ENCODE measurements at regions not wholly inside any gene's neighbourhood (a gene's known extent, or its start where the extent isn't known, plus 50 kb on each side); places are given as distances from the start of the nearest gene placed in this dataset.

DNA sequence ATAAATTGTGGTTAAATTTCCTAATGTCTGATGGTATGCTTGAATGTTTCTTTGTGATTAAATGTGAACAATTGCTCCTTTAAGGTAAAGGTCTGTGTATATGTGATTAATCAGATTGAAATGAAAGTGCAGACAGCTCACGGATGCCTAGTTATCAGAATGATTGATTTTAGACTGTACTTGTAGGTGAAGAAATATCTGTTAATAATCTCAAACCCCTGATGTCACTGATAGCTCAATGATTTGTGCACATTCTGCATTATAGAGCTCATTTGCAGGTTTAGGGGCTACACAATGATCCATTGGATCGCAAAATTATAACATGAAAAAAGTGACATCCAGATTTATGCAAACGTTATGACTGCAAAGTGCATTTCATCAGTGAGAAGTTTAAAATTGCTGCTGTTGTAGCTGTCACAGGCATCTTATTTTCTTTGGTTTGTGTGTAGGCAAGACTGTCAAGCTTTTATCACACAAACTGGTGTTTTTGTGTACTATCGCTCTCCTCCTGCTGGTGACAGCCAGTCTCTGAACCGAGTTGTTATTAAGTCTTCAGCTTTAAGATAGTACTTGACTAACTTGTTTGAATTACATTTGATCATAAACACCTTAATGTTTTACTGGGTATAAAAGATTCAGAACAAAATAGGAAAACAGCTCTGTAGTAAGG is 103.4 kb upstream of the RMST start:
- TF ChIP-seq, protein P1, sequence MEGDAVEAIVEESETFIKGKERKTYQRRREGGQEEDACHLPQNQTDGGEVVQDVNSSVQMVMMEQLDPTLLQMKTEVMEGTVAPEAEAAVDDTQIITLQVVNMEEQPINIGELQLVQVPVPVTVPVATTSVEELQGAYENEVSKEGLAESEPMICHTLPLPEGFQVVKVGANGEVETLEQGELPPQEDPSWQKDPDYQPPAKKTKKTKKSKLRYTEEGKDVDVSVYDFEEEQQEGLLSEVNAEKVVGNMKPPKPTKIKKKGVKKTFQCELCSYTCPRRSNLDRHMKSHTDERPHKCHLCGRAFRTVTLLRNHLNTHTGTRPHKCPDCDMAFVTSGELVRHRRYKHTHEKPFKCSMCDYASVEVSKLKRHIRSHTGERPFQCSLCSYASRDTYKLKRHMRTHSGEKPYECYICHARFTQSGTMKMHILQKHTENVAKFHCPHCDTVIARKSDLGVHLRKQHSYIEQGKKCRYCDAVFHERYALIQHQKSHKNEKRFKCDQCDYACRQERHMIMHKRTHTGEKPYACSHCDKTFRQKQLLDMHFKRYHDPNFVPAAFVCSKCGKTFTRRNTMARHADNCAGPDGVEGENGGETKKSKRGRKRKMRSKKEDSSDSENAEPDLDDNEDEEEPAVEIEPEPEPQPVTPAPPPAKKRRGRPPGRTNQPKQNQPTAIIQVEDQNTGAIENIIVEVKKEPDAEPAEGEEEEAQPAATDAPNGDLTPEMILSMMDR (IDR thresholded peaks at IDR 0.05; ENCODE audit: poor library complexity, severe bottlenecking) = peak; percentile 67
- peak; percentile 95 for TF ChIP-seq POLR2AphosphoS5 (IDR thresholded peaks at IDR 0.05)
- TF ChIP-seq EZH2 (IDR thresholded peaks at IDR 0.05; ENCODE audit: borderline replicate concordance, insufficient read depth, low read length, poor library complexity, severe bottlenecking) = no peak
- TF ChIP-seq TAF1 (IDR thresholded peaks at IDR 0.05; ENCODE audit: low read depth) = no peak

Data from neural cell (in vitro differentiated cells).